ENCODE measurements at regions not wholly inside any gene's neighbourhood (a gene's known extent, or its start where the extent isn't known, plus 50 kb on each side); places are given as distances from the start of the nearest gene placed in this dataset.

GRCh38 chr16:55944377-55944802 is 69.2 kb upstream of the CES5A start:
- DNase-seq (ENCODE audit: low read depth), result peak; percentile 55

- no peak for DNase-seq (ENCODE audit: low read depth)
Measured at GRCh38 chr16:55943267-55943666, 68.1 kb upstream of the CES5A start.

GRCh38 chr16:55942821-55943220 is 67.6 kb upstream of the CES5A start:
- no peak for DNase-seq (ENCODE audit: low read depth)

- DNase-seq (ENCODE audit: low read depth), result no peak
Measured at GRCh38 chr16:55941552-55941951, 66.4 kb upstream of the CES5A start.

GRCh38 chr16:55938126-55938525 is 63.0 kb upstream of the CES5A start:
- DNase-seq (ENCODE audit: low read depth), result no peak

- no peak for DNase-seq (ENCODE audit: low read depth)
Measured at GRCh38 chr16:55933038-55933437, 57.9 kb upstream of the CES5A start.

GRCh38 chr16:55930036-55930435 is 54.9 kb upstream of the CES5A start:
- DNase-seq (ENCODE audit: low read depth), result no peak

- DNase-seq (ENCODE audit: low read depth), result no peak
Measured at GRCh38 chr16:55929181-55929580, 54.0 kb upstream of the CES5A start.

GRCh38 chr16:55925242-55925641 is 50.1 kb upstream of the CES5A start:
- DNase-seq (ENCODE audit: low read depth), result no peak
